ENCODE measurements at regions not wholly inside any gene's neighbourhood (a gene's known extent, or its start where the extent isn't known, plus 50 kb on each side); places are given as distances from the start of the nearest gene placed in this dataset.
A peak's percentile ranks its signal among the peaks of the same experiment; 100 is the strongest.

- TF ChIP-seq JUNB (IDR thresholded peaks at IDR 0.05; ENCODE audit: unreplicated experiment): no peak
- TF ChIP-seq CTCF (conservative IDR thresholded peaks at IDR 0.05; ENCODE audit: low read depth in 2 of 2): peak; percentile 17 to 49; a peak in 2 of 4 replicates
- TF ChIP-seq ETS1 (IDR thresholded peaks at IDR 0.05): no peak
- no peaks in the 10 kb centered on the region for H3K36me3 Mint-ChIP-seq (ENCODE audit: low read depth)
- DNase-seq (ENCODE audit: low spot score): peak; percentile 27
These were observed 215.7 kb upstream of the CDC14C start for GRCh38 chr7:48708635-48709034.

GRCh38 chr7:48710995-48711394, 213.4 kb upstream of the CDC14C start:
- ATAC-seq: no peak
- TF ChIP-seq JUNB (IDR thresholded peaks at IDR 0.05; ENCODE audit: unreplicated experiment) (no peak), ZNF114 (CRISPR knock-in tag; IDR thresholded peaks at IDR 0.05) (no peak), ZNF462 (CRISPR knock-in tag; IDR thresholded peaks at IDR 0.05) (no peak), NANOG (IDR thresholded peaks at IDR 0.05; ENCODE audit: borderline replicate concordance) (no peak), CTCF (conservative IDR thresholded peaks at IDR 0.05; ENCODE audit: low read depth in 2 of 2) (peak; percentile 24 to 30; a peak in 2 of 4 replicates), ETS1 (IDR thresholded peaks at IDR 0.05) (no peak), ZNF331 (CRISPR knock-in tag; IDR thresholded peaks at IDR 0.05; ENCODE audit: low read depth) (no peak), EZH2phosphoT487 (IDR thresholded peaks at IDR 0.05; ENCODE audit: unreplicated experiment) (no peak)
- H3F3A ChIP-seq (replicated peaks; ENCODE audit: low read depth): no peaks in the 10 kb centered on the region
- H3K27ac Mint-ChIP-seq: no peak overlapping the region
- H4K20me1 ChIP-seq (replicated peaks; ENCODE audit: insufficient read depth): no peaks in the 10 kb centered on the region
- H3K4me1 ChIP-seq (ENCODE audit: insufficient read depth): 0 out of 2 replicates have a peak, but pooled peaks cover 4% of the 10 kb centered on the region
- H3K27me3 ChIP-seq (ENCODE audit: insufficient read depth): no peaks in the 10 kb centered on the region
- no peak overlapping the region for H3K4me2 ChIP-seq
- H3K9me2 ChIP-seq (ENCODE audit: insufficient read depth): no peaks in the 10 kb centered on the region
- H3K4me3 Mint-ChIP-seq: no peak overlapping the region
- no peaks in the 10 kb centered on the region for H3K36me3 ChIP-seq (ENCODE audit: insufficient read depth)
- no peaks in the 10 kb centered on the region for H3K79me2 ChIP-seq (replicated peaks; ENCODE audit: insufficient read depth)
- H3K4me3 ChIP-seq: no peak overlapping the region
- no peaks in the 10 kb centered on the region for H3K27me3 Mint-ChIP-seq (ENCODE audit: insufficient read depth, low read depth, poor library complexity)
- DNase-seq (ENCODE audit: low spot score): peak; percentile 30
- H3K4me1 Mint-ChIP-seq: peaks cover 3% of the 10 kb centered on the region; the same call in 2 of the 3 replicates
- no peaks in the 10 kb centered on the region for H3K36me3 Mint-ChIP-seq (ENCODE audit: low read depth)
- H2AFZ ChIP-seq: no peak overlapping the region
- H3K27ac ChIP-seq (ENCODE audit: low read depth): no peak overlapping the region
- no peaks in the 10 kb centered on the region for H3K9me3 Mint-ChIP-seq

More at GRCh38 chr7:48708635-48709034, 215.7 kb upstream of the CDC14C start:
- Histone ChIP-seq H2AFZ (no peak overlapping the region), H3K4me2 (no peak overlapping the region), H3F3A (replicated peaks; ENCODE audit: low read depth) (no peaks in the 10 kb centered on the region), H4K20me1 (replicated peaks; ENCODE audit: insufficient read depth) (no peaks in the 10 kb centered on the region), H3K27ac (ENCODE audit: low read depth) (no peak overlapping the region), H3K27me3 (ENCODE audit: insufficient read depth) (no peaks in the 10 kb centered on the region), H3K79me2 (replicated peaks; ENCODE audit: insufficient read depth) (no peaks in the 10 kb centered on the region), H3K36me3 (ENCODE audit: insufficient read depth) (no peaks in the 10 kb centered on the region), H3K9me2 (ENCODE audit: insufficient read depth) (0 out of 2 replicates have a peak, but pooled peaks cover 6% of the 10 kb centered on the region), H3K4me3 (no peak overlapping the region), H3K4me1 (ENCODE audit: insufficient read depth) (0 out of 2 replicates have a peak, but pooled peaks cover 4% of the 10 kb centered on the region)
- Mint-ChIP-seq H3K27me3 (ENCODE audit: insufficient read depth, low read depth, poor library complexity) (no peaks in the 10 kb centered on the region), H3K4me3 (no peak overlapping the region), H3K27ac (no peak overlapping the region), H3K4me1 (peaks cover 3% of the 10 kb centered on the region; the same call in 2 of the 3 replicates), H3K9me3 (no peaks in the 10 kb centered on the region)
- peak; percentile 92 for ATAC-seq
